ELR (cell line): ENCODE measurements at regions not wholly inside any gene's neighbourhood (a gene's known extent, or its start where the extent isn't known, plus 50 kb on each side); places are given as distances from the start of the nearest gene placed in this dataset.

Experiments
- DNase-seq: peaks from one replicate; pipeline ENCODE4 v3.0.0-alpha.2; 2015; ENCODE audit warnings: low read depth

DNA sequence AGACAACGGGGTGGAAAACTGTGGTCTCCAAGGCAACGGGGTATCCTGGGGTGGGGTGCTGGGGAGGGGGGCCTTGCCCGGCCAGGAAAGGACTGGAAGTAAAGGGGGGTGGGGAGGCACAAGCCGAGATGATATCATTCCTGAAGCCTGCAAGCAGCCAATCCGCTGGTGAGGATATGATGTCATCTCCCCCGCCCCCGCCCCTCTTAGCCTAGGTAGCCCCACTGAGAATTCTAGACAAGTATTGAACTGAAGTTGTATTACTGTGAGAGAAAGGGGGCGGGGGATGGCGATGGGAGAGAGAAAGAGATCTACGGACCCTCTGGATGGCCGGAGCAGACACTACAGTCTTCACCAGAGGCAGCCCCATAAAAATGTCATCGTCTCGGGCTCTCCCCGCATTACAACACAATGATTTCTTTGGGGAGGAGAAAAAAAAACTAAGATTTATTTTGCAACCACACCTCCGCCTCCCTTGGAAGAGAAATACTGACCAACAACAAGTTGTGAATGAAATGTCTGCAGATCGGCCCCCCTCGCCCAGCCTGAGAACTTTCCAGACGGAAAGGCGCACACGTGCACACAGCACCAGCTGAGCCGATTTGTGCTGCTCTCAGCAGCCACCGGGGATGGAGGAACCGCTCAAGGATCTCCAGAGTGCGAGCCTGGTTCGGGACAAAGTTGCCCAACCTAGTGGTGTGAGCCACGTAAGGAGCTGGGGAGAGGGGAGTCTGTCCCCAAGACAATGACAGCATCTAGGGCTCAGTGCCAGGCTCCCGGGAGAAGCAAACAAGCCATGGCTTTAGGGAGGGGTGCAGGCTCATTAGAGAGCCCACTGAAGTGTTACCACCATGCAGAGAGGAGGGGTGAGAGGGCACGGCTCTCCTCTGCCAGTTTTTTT lies 222.1 kb downstream of the SOX9 start:
- no peak for DNase-seq

DNA sequence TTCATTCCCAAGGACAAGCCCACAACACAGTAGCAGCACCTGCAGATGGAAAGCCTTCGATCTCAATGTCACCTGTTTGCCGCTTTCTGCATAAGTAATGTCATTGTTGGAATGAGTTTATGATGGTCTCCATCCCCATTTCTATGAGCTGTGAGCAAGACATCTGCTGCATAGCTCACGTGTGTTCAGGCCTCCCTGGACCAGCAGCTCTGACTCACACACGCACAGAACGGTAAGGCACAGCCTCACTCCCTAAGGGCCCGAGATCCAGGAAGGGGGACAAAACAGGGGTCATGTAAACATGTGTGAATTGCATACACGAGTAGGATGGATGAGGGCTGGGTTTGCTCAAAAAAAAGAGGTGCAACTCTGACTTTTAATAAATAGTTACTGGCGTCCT lies 223.1 kb downstream of the SOX9 start:
- peak; percentile 45 for DNase-seq

DNA sequence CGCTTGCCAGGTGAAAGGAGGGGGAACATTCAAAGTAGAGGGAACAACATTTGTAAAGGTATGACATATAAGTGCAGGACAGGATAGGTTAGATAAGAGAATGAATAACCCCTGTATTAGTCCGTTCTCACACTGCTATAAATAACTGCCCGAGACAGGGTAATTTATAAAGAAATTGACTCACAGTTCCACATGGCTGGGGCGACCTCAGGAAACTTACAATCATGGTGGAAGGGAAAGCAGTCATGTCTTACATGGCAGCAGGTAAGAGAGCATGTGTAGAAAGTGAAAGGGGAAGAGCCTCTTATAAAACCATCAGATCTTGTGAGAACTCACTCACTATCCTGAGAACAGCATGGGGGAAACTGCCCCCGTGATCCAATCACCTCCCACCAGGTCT lies 223.8 kb downstream of the SOX9 start:
- DNase-seq = no peak

DNA sequence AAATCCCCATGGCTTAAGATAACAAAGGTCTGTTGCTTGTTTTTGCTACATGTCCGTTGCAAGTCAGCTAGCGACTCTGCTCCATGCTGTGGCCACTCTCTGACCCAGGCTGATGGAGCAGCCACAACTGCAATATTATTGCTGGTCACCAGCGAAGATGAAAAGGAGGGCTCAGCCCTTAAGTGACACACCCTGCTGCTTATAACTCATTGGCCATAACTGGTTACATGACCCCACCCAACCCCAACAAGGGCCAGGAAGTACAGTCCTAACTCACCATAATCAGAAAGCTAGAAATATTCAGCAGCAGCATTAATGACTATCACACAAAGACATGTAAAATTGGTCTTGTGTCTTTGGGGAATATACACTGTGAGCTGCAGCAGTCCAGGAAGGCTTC lies 224.3 kb downstream of the SOX9 start:
- DNase-seq = no peak

DNA sequence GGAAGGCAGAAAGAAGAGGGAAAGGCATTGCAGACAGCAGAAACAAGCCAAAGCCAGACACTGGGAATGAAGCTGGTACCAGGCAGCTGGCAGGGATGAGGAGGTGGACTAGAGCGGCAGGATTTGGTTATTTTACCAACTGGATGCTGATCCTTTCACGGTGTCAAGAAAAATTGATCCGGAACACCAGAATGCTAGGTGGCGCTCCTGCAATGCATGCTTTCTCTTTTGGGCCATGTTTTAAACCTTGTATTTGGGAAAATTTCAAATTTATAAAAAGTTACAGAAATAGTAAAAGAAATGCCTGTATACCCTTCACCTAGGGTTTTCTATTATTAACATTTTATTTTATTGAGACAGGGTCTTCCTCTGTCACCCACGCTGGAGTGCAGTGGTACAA lies 224.7 kb downstream of the SOX9 start:
- no peak for DNase-seq

DNA sequence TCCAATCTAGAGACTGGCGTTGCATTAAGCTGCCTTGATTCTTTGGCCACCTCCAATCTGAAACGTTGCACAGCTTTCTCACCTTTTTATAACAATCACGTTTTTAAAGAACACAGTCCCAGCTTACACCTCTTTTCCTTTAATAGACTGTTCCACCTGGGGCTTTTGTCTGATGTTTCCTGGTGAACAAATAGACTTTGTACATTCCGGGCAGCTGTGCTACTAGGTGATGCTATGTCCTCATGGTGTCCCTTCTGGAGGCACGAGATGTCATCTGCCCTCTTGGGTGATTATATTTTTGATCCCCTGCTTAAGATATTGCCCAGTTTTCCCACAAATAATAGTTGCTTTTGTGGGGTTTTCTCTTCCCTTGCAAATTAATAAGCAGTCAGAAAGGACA lies 225.5 kb downstream of the SOX9 start:
- no peak for DNase-seq

DNA sequence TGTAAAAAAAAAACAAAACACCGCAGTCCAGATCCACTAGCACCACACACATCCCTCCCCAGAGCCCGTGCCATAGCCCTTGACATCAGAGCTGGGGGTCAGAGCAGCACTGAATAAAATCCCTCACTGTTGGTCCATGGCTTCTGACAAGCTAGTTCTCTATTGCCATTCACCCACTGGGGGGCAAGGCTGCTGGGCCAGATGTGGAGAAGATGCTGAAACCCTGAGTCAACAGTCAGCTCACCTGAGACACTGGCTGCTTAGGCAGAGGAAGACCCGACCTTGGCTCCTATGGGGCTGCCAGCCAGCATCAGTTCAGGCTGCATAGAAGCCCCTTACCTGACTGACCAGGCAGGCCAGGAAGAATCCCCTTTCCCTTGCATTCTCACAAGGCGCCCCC lies 228.2 kb downstream of the SOX9 start:
- no peak for DNase-seq

DNA sequence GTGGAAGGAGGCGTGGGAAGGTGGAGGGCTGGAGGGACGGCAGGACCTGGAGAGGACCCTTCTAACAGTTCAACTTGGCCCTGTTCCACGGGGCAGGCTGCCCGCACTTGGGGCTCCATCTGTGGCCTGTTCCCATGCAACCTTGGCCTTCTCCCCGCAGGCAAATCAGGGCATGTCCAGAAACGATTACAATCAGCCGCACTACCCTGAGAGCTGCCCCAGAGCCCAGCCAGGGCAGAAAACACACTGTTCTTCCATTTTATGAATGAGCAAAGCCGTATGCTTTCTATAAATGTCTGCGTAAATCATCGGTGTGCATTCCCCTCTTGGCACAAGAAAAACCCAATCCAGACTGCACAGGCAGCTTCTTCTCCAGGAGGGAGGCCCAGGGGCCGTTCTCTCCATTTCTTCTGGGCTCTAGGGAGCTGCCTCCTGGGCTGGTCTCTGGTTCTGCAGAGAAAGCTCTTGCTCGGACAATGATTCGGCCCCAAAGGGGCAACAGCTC lies 228.7 kb downstream of the SOX9 start:
- no peak for DNase-seq

DNA sequence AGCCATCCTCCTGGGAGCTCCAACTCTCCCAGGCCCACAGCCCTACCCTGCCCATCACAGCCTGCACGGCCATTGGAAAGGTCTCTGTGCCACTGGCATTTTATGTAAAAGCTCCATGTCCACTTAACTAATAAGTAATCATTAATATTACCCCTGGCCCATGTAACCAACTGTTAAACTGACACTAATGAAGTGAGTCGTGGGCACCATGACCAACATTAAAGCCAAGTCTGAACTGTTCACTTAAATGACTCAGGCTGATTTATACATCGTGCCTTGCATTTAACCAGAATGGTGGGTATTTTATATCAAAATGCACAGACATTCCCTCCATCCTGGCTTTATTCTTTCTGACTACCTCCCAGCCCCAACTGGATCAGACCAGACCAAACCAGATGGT lies 229.3 kb downstream of the SOX9 start:
- DNase-seq = no peak

DNA sequence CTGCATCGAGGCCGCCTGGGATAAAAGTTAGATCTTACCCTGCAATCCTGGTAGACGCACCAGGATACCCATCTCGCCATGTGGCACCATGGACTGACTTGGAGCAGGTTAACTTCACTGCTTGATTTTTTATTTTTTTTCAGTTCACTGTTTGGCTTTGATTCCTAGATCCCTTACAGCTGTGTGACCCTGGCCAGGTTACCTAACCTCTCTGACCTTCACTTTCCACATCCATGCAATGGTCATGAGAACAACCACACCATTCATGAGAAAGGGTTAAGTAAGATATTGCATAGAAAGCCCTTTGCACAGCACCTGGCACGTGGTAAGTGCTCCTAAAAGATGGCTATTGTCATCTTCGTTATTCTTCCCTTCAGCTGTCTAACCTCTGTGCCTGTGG lies 230.5 kb downstream of the SOX9 start:
- no peak for DNase-seq

DNA sequence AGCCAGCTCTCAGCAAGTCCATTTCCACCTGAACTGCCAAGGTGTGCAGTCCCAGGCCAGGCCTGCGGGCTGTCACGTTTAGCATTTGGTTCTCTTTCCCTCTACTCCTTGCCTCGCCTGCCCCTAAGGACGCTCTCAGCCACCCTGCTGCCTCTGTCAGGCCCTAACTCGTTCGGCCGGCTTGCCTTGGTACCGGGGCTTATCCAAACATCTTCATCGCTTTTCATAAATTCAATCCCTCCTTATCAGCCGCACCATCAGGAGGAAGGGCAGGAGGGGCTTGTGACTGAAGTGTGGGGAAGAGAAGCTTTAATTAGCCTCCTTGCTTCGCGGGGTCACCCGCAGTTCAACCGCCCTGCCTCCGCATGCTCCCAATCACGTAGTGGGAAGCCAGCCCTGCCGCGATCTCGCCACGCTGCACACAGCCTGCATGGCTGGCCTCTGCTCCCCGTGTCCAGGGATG lies 231.1 kb downstream of the SOX9 start:
- no peak for DNase-seq

DNA sequence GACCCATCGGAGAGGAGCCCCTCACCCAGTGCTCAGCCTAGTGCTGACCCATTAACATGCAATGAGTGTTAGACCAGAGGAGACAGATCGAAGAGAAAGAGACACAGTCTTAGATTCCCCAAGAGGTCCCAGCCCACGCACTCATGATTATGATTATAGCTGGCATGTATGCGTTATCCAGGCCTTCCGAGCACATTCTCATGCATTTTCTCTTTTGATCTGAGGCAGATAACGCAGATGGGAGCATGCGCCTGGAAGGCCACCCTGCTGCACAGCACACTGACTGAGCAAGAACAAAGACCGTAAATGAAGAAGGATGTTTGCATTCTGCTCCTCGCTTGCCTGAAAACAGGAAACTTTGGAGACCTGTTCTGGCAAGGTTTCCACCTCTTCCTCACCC lies 232.7 kb downstream of the SOX9 start:
- DNase-seq = no peak

DNA sequence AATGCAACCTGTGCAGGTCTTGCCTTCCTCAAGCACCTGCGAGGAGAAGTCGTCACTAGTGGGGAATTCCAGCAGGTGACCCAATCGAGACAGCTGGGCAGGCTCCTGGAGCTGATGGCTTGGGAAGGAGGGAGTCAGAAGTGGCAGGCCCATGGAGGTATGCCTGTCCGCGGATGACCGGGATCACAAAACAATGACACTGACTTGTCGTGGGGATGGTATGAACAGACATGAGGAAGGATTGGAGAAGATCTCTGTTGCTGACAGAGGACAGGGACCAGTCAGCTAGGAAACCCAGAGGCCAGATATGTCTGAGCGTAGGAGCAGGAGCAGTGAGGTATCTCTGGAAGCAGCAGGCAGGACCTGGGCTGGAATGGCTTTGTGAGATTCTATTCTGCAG lies 233.3 kb downstream of the SOX9 start:
- DNase-seq = no peak

DNA sequence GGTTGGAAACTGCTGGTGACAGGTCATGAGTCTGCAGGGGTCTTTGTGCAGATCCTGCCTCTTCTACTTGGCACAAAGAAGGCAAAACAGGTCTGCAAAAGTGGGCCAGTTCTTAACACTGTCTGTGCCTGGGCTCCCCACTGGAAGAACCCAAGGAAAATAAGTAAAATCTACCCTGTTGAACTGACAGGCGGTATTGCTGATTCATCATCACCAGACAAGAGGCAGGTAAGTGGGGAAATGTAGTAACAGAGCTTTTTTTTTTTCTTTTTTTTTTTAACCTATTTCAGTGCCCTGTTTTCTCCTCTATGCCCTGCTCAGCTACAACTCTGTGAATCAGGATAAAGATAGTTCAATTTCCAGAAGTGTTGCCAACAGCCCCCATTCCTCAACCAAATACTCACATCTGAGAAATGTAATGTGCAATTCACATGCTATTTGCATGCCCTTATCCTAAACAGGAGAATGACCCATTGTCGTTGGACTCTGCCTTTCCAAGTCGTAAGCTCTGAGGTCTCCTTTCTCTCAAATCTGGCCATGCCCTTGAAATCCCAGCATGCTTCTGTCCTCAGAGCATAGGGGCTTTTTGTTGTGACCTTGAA lies 237.0 kb downstream of the SOX9 start:
- peak; percentile 52 for DNase-seq

DNA sequence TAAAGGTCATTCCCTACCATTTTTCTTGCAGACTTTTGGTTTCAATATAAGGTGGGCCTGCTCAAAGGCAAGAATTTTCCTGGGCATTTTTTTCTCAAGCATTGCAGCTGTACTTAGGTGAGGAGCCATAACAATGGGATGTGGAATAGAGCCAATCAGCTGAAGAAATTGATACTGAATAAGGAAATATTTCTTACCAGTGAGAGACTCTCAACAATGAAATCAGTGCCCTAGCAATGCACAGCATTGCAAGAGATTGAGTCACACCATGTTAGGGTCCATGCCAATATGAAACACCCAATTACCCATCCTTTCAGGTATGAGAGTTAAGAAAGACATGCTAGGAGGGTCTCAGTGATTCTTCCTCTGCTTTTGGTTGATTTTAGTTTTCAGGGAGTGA lies 237.6 kb downstream of the SOX9 start:
- peak; percentile 89 for DNase-seq

DNA sequence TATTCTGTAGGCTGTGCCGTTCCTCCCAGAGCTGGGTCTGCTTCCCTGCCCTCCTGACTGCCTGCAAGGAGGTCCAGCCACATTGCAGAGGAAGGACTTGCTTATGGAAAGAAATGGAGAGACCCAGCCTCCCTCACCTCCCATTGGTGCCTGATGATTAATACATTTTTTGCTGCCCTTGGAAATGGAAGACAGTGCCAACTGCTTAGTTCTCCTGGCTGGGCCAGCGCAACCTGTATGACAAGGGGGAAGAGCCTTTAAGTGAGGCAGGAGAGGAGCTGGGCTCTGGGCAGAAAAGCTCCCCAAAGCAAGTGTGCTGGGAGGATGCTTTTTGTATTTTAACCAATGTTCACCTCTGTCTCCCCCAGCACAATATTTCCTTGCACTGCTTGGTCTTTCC lies 238.5 kb downstream of the SOX9 start:
- no peak for DNase-seq

DNA sequence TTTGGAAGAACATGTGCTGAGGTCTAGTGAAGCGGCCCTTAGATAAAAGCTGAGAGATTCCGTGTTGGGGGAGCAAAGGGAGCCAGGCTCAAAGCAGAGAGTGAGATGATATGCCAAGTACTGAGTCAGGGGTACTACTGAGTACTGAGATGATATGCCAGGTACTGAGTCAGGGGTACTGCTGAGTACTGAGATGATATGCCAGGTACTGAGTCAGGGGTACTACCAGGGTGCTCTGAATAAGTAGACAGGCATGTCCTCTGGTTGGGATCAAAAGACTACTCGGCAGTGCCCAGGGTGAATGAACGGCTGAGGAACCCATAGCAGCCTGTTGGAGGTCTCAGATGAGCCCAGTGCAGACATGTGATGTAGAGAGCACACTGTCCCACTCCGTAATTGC lies 239.0 kb downstream of the SOX9 start:
- peak; percentile 27 for DNase-seq

DNA sequence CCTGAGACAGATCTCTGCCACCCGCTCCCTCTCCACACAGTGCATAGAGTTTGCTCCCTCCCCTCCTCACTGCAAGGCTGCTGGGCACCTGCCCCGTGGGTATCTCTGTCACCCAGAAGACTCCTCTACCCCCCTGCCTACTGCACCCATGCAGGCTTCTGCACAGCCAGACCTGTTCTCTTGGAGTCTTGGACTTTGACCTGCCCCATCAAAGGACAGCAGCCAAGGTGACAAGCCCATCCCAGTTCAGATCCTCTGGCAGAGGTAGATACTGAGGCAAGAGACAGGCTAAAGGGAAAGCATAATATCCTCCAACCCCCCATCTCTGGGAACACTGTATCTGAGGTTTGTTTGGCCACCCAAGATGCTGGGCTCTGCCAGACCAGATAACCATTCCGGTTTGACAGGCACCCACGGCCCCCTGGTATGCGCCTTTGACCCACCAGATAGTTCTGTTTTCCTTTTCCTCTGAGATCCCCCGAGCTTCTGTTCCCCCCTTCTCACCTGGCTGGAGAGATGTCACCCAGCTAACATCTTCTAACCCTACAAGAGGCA lies 239.6 kb downstream of the SOX9 start:
- DNase-seq = no peak

DNA sequence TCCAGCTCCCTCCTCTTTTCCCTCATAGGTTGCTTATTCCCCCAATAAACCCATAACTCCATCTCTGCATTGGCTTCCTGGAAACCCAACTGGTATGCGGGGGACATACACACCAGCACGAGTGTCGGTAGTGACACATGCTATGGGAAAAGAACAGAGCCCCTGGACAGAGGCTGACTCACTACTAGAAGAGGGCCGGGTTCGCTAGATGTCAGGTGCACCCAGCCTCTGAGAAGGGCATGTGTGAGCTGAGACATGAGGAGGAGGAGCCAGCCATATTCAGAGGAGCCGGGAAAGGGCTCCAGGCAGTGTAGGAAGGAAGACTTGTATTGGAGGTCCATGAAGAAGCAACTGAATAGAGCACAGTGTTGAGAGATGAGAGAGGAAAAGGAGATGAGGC lies 241.1 kb downstream of the SOX9 start:
- peak; percentile 86 for DNase-seq

DNA sequence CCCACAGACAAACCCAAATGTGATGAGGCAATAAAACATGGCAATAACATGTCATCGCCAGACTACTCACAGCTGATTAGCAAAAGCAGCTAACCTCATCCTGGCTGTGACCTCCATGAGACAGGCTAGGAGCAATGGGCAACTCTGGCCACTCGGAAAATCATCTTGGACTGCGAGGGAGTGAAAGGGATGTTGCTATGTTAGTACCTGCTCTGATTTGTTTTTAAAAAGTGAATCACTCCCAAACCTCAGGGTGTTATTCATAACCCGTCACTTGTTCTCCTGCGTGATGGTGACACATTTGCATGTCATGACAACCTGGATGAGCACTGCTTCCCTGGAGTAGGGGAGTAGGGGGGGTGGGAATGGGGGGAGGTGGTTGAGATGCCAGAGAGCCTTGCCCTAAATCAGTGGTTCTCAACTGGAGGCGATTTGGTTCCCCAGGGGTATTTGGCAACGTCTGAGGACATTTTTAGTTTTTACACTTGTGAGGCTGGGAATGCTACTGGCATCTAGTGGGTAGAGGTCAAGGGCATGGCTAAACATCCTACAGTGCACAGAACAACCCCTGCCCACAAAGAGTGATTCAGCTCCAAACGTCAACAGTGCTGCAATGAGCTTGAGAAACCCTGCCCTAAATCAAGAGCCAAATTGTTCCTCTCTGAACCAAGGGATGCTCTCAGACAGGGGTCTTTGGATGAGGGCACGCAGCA lies 241.7 kb downstream of the SOX9 start:
- DNase-seq = peak; percentile 97

DNA sequence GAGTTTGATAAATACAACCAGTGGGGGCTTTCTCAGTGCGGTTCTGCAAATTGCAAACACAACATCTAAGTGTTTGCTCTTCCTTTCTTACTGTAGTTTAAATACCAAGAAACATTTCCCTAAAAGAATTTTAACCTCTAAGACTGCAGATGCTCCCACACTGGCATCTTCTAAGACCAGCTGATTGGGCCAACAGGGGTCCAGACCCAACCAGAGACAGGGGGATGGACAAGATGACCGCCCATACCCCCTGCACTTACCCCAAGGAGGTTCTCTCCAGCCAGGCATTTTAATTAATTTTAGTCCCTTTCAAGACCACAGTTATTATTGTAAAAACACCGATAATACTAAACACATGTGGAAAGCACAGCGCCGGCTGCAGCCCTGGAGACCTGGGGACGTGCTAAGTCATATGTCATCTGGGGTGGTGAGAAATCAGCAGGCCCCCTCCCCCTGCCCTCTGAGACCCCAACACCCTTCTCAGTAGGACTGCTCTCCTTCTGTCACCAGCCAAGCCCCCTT lies 242.3 kb downstream of the SOX9 start:
- DNase-seq = no peak

DNA sequence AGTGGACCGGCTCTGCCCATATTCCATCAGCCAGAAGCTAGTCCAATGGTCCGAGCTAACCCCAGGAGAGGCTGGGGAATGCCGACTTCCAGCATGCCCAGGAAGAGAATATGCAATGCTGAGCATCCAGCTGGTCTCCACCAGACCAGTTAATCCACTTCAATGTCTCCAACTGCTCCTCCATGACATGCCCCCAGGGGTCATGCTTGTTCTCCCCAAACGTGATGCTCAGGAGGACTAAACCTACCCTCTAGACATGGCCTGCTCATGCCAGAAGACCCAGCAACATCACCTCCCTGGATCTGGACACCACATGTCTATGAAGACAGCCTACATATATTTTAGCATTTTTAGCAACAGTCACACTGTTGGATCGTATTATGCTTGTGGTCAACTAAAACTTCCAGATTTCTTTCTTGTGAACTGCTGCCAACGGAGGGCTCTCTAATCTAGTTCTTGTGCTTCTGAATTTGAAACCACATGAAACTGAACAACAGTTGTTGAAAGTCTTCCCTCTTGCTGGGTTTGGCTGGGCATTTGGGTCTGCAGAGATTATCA lies 245.1 kb downstream of the SOX9 start:
- no peak for DNase-seq
